Hepatocyte (in vitro differentiated cells): ENCODE measurements at regions not wholly inside any gene's neighbourhood (a gene's known extent, or its start where the extent isn't known, plus 50 kb on each side); places are given as distances from the start of the nearest gene placed in this dataset.

Experiments
- DNase-seq: peaks from one replicate; pipeline ENCODE4 v3.0.0-alpha.2; 2016; ENCODE audit warnings: low spot score
- H2AFZ ChIP-seq: fragments of 200-600 bp; sonication (generic); 2 replicates; pipeline ENCODE4 v1.6.0; 2016; ENCODE audit warnings: antibody characterized with exemption, mild to moderate bottlenecking
- H3K27ac ChIP-seq: fragments of 200-600 bp; sonication (generic); 2 replicates; pipeline ENCODE4 v1.5.1; 2016; ENCODE audit warnings: mild to moderate bottlenecking
- H3K27me3 ChIP-seq: fragments of 200-600 bp; sonication (generic); 2 replicates; pipeline ENCODE4 v1.6.1; 2016
- H3K36me3 ChIP-seq: fragments of 200-600 bp; sonication (generic); replicated peaks from 2 replicates; pipeline ENCODE4 v1.5.1; 2016; ENCODE audit warnings: low read depth; ENCODE audit not compliant: insufficient read depth
- H3K4me1 ChIP-seq: fragments of 200-600 bp; sonication (generic); 2 replicates; pipeline ENCODE4 v1.5.1; 2016; ENCODE audit warnings: mild to moderate bottlenecking, moderate library complexity; ENCODE audit not compliant: insufficient read depth
- H3K4me2 ChIP-seq: fragments of 200-600 bp; sonication (generic); 2 replicates; pipeline ENCODE4 v1.6.0; 2016
- H3K4me3 ChIP-seq: fragments of 200-600 bp; sonication (generic); 2 replicates; pipeline ENCODE4 v1.5.1; 2016; ENCODE audit warnings: mild to moderate bottlenecking
- H3K79me2 ChIP-seq: fragments of 200-600 bp; sonication (generic); 2 replicates; pipeline ENCODE4 v1.6.0; 2017; ENCODE audit warnings: mild to moderate bottlenecking
- H3K9me2 ChIP-seq: fragments of 200-600 bp; sonication (generic); replicated peaks from 2 replicates; pipeline ENCODE4 v1.6.0; 2017; ENCODE audit warnings: mild to moderate bottlenecking; ENCODE audit not compliant: insufficient read depth
- H3K9me3 ChIP-seq: fragments of 200-600 bp; sonication (generic); 2 replicates; pipeline ENCODE4 v1.5.1; 2016; ENCODE audit warnings: low read depth, mild to moderate bottlenecking
- H4K20me1 ChIP-seq: fragments of 200-600 bp; sonication (generic); 2 replicates; pipeline ENCODE4 v1.6.0; 2016; ENCODE audit warnings: mild to moderate bottlenecking; ENCODE audit not compliant: insufficient read depth, poor library complexity, severe bottlenecking
- EZH2 ChIP-seq: fragments of 200-600 bp; sonication (generic); IDR thresholded peaks from 2 replicates; pipeline ENCODE4 v1.6.1; 2016; ENCODE audit warnings: antibody characterized with exemption, mild to moderate bottlenecking, borderline replicate concordance
- EZH2phosphoT487 ChIP-seq: fragments of 200-600 bp; sonication (generic); IDR thresholded peaks from one replicate; pipeline ENCODE4 v1.6.1; 2018; ENCODE audit warnings: antibody characterized with exemption, mild to moderate bottlenecking, low read depth, moderate library complexity; ENCODE audit not compliant: unreplicated experiment, severe bottlenecking
- WGBS: methylation state at CpG from one replicate; pipeline ENCODE4 v1.1.6; 2016; ENCODE audit warnings: low lambda C conversion rate; ENCODE audit errors: missing lambda C conversion rate; 5-methylcytosine and 5-hydroxymethylcytosine counted together
- TF ChIP-seq, protein P1 (sequence below): fragments of 200-600 bp; sonication (generic); IDR thresholded peaks from 2 replicates; pipeline ENCODE4 v1.5.1; 2016; ENCODE audit warnings: antibody characterized with exemption, mild to moderate bottlenecking; ENCODE audit not compliant: poor library complexity

DNA sequence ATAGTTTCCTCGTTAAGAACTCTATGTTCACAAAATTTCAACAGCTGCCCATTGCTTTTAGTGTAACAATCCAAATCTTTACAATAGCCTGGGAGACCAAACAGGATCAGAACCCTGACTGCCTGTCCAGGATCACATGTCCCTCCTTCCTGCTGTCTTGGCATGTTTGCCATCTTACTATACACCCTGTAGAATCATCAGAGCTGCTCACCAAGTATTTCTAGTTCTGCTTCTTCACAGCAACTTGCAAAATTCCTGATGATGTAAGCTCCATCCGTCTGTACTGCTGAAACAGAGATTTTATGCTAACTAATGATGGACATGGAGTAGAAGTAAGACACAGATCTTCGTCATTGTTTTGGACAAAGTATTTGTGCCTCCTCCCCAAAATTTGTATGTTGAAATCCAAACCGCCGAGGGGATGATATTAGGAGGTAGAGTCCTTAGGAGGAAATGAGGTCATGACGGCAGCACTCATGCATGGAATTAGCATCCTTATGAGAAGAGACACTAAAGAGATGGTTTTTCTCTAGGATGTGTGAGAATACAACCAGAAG lies 464.9 kb upstream of the BRINP1 start:
- no peak for DNase-seq
- Histone ChIP-seq H3K27ac (no peak overlapping the region), H3K4me3 (no peak overlapping the region), H2AFZ (no peak overlapping the region), H3K9me2 (no peaks in the 10 kb centered on the region), H3K9me3 (no peaks in the 10 kb centered on the region), H3K4me2 (no peak overlapping the region), H4K20me1 (no peaks in the 10 kb centered on the region), H3K27me3 (peaks cover 16% of the 10 kb centered on the region), H3K4me1 (no peaks in the 10 kb centered on the region), H3K79me2 (no peaks in the 10 kb centered on the region), H3K36me3 (no peaks in the 10 kb centered on the region)
- 77% methylated on average over 6 of the region's 6 CpGs for WGBS
- TF ChIP-seq EZH2phosphoT487 (no peak), EZH2 (no peak)
- TF ChIP-seq, protein P1, sequence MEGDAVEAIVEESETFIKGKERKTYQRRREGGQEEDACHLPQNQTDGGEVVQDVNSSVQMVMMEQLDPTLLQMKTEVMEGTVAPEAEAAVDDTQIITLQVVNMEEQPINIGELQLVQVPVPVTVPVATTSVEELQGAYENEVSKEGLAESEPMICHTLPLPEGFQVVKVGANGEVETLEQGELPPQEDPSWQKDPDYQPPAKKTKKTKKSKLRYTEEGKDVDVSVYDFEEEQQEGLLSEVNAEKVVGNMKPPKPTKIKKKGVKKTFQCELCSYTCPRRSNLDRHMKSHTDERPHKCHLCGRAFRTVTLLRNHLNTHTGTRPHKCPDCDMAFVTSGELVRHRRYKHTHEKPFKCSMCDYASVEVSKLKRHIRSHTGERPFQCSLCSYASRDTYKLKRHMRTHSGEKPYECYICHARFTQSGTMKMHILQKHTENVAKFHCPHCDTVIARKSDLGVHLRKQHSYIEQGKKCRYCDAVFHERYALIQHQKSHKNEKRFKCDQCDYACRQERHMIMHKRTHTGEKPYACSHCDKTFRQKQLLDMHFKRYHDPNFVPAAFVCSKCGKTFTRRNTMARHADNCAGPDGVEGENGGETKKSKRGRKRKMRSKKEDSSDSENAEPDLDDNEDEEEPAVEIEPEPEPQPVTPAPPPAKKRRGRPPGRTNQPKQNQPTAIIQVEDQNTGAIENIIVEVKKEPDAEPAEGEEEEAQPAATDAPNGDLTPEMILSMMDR = no peak

DNA sequence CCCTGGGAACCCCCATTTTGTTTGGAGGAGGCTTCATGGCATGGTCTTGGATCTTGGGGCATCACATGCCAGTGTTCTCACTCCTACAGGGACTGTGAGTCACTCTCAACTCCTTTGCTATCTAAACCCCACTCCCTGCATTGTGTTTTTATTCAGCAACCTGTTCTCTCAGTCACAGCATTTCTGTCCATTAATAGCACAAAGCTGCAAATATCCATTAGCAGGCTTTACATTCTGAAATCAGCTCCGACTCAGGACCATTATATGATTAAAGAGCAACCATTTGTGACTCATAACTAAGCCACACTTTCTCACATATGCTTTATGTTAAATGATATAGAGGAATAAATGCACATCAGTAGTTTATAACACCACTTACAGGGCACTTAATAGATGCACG lies 462.1 kb upstream of the BRINP1 start:
- Histone ChIP-seq H3K27ac (no peak overlapping the region), H2AFZ (no peak overlapping the region), H3K4me1 (no peaks in the 10 kb centered on the region), H3K36me3 (no peaks in the 10 kb centered on the region), H3K27me3 (peaks cover 16% of the 10 kb centered on the region), H3K4me3 (no peak overlapping the region), H3K4me2 (no peak overlapping the region), H3K9me3 (no peaks in the 10 kb centered on the region), H3K79me2 (no peaks in the 10 kb centered on the region), H3K9me2 (no peaks in the 10 kb centered on the region), H4K20me1 (no peaks in the 10 kb centered on the region)
- 73% methylated on average over 2 of the region's 2 CpGs for WGBS
- TF ChIP-seq, protein P1 = no peak
- TF ChIP-seq EZH2phosphoT487 (no peak), EZH2 (no peak)
- DNase-seq = no peak

DNA sequence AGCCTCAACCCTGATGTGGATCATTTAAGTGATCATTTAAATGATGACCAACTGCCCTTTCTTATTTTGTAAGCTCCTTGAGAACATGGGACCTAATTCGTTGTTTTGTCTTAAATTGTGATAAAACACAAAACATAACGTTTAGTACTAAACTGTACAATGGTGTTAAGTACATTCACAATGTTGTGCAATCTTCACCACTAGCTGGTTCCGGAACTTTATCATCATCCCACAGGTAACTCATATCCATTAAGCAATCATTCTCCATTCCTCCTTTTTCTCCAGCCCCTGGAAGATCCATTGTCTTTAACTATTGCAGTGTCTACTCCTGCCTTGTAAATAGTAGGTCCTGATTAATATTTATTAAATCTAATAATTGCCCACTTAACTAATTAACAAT lies 460.5 kb upstream of the BRINP1 start:
- H3K9me2 ChIP-seq = no peaks in the 10 kb centered on the region
- H3K4me1 ChIP-seq = no peaks in the 10 kb centered on the region
- DNase-seq = no peak
- H3K4me2 ChIP-seq = no peak overlapping the region
- no peaks in the 10 kb centered on the region for H3K79me2 ChIP-seq
- WGBS = 85% methylated on average over 3 of the region's 3 CpGs
- H3K9me3 ChIP-seq = no peaks in the 10 kb centered on the region
- H3K27ac ChIP-seq = no peak overlapping the region
- H3K27me3 ChIP-seq = peaks cover 13% of the 10 kb centered on the region
- H4K20me1 ChIP-seq = no peaks in the 10 kb centered on the region
- no peak overlapping the region for H2AFZ ChIP-seq
- H3K36me3 ChIP-seq = no peaks in the 10 kb centered on the region
- H3K4me3 ChIP-seq = no peak overlapping the region
- TF ChIP-seq, protein P1 = no peak
- TF ChIP-seq EZH2phosphoT487 = no peak
- no peak for TF ChIP-seq EZH2

DNA sequence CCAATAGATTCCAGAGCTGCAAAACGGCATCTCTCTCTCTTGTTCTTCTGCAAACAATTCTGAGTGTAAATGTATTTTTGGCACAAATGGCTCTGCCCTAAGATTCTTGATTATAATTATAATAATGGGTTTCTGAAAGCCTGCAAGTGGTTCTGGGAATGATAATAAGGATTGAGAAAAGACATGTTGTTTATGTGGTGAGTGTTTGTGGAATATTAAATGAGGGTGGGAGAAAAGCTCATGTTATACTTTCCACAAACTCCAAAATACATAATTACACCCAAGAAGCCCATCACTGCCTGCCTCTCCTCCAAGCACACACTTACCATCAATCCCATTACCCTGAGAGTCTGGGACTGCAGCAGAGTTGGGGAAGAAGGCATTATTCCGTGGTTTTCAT lies 460.0 kb upstream of the BRINP1 start:
- Histone ChIP-seq H3K4me1 (no peaks in the 10 kb centered on the region), H3K4me3 (no peak overlapping the region), H2AFZ (no peak overlapping the region), H3K9me3 (no peaks in the 10 kb centered on the region), H3K4me2 (no peak overlapping the region), H3K27ac (no peak overlapping the region), H4K20me1 (no peaks in the 10 kb centered on the region), H3K79me2 (no peaks in the 10 kb centered on the region), H3K27me3 (peaks cover 13% of the 10 kb centered on the region), H3K36me3 (no peaks in the 10 kb centered on the region), H3K9me2 (no peaks in the 10 kb centered on the region)
- 73% methylated on average over 2 of the region's 2 CpGs for WGBS
- TF ChIP-seq EZH2phosphoT487 (no peak), EZH2 (no peak)
- TF ChIP-seq, protein P1 = no peak
- no peak for DNase-seq
